ENCODE measurements at regions not wholly inside any gene's neighbourhood (a gene's known extent, or its start where the extent isn't known, plus 50 kb on each side); places are given as distances from the start of the nearest gene placed in this dataset.

DNA sequence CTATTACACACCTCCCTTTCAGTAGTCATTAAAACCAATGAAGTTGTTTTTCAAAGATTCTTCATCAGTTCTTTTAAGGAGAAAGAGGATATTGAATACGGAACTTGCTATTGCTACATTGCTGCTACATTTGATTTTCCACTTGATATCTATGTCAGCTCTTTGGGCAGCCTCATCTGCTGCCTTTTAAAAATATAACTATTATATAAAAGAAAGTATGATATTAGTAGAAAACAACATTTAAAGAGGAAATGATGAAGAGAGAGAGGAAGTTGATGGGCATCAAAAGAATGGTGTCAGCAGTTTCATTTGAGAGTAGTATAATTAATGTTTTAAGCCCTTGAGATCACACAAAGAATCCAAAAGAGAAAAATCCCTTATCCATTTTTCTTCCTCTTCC lies 171.4 kb downstream of the NFKBIZ start:
- no peak for ATAC-seq
- TF ChIP-seq ISL1 (CRISPR knock-in tag; IDR thresholded peaks at IDR 0.05) (no peak), BACH2 (CRISPR knock-in tag; IDR thresholded peaks at IDR 0.05; ENCODE audit: borderline replicate concordance) (no peak)
- TF ChIP-seq, protein P1, sequence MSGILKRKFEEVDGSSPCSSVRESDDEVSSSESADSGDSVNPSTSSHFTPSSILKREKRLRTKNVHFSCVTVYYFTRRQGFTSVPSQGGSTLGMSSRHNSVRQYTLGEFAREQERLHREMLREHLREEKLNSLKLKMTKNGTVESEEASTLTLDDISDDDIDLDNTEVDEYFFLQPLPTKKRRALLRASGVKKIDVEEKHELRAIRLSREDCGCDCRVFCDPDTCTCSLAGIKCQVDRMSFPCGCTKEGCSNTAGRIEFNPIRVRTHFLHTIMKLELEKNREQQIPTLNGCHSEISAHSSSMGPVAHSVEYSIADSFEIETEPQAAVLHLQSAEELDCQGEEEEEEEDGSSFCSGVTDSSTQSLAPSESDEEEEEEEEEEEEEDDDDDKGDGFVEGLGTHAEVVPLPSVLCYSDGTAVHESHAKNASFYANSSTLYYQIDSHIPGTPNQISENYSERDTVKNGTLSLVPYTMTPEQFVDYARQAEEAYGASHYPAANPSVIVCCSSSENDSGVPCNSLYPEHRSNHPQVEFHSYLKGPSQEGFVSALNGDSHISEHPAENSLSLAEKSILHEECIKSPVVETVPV (CRISPR knock-in tag; IDR thresholded peaks at IDR 0.05) = no peak

- ATAC-seq = no peak
- TF ChIP-seq ISL1 (CRISPR knock-in tag; IDR thresholded peaks at IDR 0.05) (no peak), ZFP30 (CRISPR knock-in tag; IDR thresholded peaks at IDR 0.05) (no peak), POU6F1 (CRISPR knock-in tag; IDR thresholded peaks at IDR 0.05; ENCODE audit: borderline replicate concordance, low read depth) (no peak), OSR1 (CRISPR knock-in tag; IDR thresholded peaks at IDR 0.05) (no peak), ARNTL (CRISPR knock-in tag; IDR thresholded peaks at IDR 0.05; ENCODE audit: borderline replicate concordance, low read depth) (no peak), TCF4 (CRISPR knock-in tag; IDR thresholded peaks at IDR 0.05; ENCODE audit: borderline replicate concordance) (no peak), ZNF8 (CRISPR knock-in tag; IDR thresholded peaks at IDR 0.05) (no peak)
- TF ChIP-seq, protein P1 (CRISPR knock-in tag; IDR thresholded peaks at IDR 0.05) = no peak
- TF ChIP-seq, protein P2, sequence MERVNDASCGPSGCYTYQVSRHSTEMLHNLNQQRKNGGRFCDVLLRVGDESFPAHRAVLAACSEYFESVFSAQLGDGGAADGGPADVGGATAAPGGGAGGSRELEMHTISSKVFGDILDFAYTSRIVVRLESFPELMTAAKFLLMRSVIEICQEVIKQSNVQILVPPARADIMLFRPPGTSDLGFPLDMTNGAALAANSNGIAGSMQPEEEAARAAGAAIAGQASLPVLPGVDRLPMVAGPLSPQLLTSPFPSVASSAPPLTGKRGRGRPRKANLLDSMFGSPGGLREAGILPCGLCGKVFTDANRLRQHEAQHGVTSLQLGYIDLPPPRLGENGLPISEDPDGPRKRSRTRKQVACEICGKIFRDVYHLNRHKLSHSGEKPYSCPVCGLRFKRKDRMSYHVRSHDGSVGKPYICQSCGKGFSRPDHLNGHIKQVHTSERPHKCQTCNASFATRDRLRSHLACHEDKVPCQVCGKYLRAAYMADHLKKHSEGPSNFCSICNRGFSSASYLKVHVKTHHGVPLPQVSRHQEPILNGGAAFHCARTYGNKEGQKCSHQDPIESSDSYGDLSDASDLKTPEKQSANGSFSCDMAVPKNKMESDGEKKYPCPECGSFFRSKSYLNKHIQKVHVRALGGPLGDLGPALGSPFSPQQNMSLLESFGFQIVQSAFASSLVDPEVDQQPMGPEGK (CRISPR knock-in tag; IDR thresholded peaks at IDR 0.05; ENCODE audit: borderline replicate concordance) = no peak
These were observed 175.1 kb downstream of the NFKBIZ start for GRCh38 chr3:102024270-102024904.

DNA sequence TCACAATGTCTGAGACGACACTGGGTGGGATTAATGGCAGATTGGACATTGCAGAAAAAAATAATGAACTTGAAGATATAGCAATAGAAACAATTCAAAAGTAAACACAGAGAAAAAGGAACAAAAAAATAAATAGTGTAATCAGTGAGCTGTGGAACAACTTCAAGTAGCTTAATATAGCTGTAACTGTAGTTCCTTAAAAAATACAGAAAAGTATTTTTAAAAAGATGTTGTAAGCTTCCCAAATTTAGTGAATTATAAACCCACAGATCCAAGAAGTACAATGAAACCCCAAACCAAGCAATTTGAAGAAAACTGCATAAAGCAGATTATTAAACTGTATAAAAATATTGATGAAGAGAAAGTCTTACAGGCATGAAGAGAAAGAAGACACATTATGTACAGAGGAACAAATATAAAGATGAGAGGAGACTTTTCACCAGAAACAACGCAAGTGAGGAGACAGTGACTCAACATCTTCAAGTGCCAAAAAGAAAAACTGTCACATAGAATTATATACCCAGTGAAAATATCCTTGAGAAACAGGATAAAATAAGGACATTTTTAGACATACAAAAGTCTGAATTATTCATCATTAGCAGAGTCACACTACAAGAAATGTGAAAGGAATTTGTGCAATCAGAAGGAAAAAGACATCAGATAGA lies 176.4 kb downstream of the NFKBIZ start:
- TF ChIP-seq, protein P2 (CRISPR knock-in tag; IDR thresholded peaks at IDR 0.05; ENCODE audit: borderline replicate concordance) = no peak
- TF ChIP-seq CSDC2 (CRISPR knock-in tag; IDR thresholded peaks at IDR 0.05) (no peak), ZNF565 (CRISPR knock-in tag; conservative IDR thresholded peaks at IDR 0.05; ENCODE audit: low read depth) (no peak), ZNF8 (CRISPR knock-in tag; IDR thresholded peaks at IDR 0.05) (no peak), BACH2 (CRISPR knock-in tag; IDR thresholded peaks at IDR 0.05; ENCODE audit: borderline replicate concordance) (no peak), GLIS3 (CRISPR knock-in tag; IDR thresholded peaks at IDR 0.05) (no peak), ZC3H10 (CRISPR knock-in tag; IDR thresholded peaks at IDR 0.05) (no peak), TOX (CRISPR knock-in tag; IDR thresholded peaks at IDR 0.05; ENCODE audit: borderline replicate concordance) (no peak), ISL1 (CRISPR knock-in tag; IDR thresholded peaks at IDR 0.05) (no peak)
- peak; percentile 42; the same call in 2 of the 3 replicates for ATAC-seq

DNA sequence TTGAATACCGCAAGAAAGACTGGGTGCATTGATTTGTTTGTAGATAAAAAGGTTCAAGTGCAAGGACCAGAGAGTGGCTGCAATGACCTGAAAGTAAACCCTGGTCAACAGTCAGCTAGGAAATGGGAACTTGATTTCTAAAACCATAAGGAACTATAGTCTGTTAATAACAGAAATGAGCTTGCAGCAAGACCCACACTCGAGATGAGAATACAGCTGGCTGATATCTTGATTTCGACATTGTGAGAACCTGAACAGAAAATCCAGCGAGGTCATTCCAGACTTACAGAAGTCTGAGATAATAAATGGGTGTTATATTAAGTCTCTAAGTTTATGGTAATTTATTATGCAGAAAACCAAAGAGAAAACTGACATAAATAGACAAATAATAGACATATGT lies 177.3 kb downstream of the NFKBIZ start:
- ATAC-seq = no peak

More for the DNA sequence above, 177.3 kb downstream of the NFKBIZ start:
- TF ChIP-seq CSDC2 (CRISPR knock-in tag; IDR thresholded peaks at IDR 0.05) (no peak), SNAI2 (CRISPR knock-in tag; IDR thresholded peaks at IDR 0.05) (no peak), ZNF8 (CRISPR knock-in tag; IDR thresholded peaks at IDR 0.05) (no peak), BACH2 (CRISPR knock-in tag; IDR thresholded peaks at IDR 0.05; ENCODE audit: borderline replicate concordance) (no peak), ZNF565 (CRISPR knock-in tag; conservative IDR thresholded peaks at IDR 0.05; ENCODE audit: low read depth) (no peak), OSR1 (CRISPR knock-in tag; IDR thresholded peaks at IDR 0.05) (no peak), ZFP30 (CRISPR knock-in tag; IDR thresholded peaks at IDR 0.05) (no peak), ISL1 (CRISPR knock-in tag; IDR thresholded peaks at IDR 0.05) (no peak), ZFP3 (CRISPR knock-in tag; IDR thresholded peaks at IDR 0.05) (no peak), ZNF70 (CRISPR knock-in tag; IDR thresholded peaks at IDR 0.05) (no peak), ARNTL (CRISPR knock-in tag; IDR thresholded peaks at IDR 0.05; ENCODE audit: borderline replicate concordance, low read depth) (no peak)
- TF ChIP-seq, protein P2 (CRISPR knock-in tag; IDR thresholded peaks at IDR 0.05; ENCODE audit: borderline replicate concordance) = no peak
- TF ChIP-seq, protein P3, sequence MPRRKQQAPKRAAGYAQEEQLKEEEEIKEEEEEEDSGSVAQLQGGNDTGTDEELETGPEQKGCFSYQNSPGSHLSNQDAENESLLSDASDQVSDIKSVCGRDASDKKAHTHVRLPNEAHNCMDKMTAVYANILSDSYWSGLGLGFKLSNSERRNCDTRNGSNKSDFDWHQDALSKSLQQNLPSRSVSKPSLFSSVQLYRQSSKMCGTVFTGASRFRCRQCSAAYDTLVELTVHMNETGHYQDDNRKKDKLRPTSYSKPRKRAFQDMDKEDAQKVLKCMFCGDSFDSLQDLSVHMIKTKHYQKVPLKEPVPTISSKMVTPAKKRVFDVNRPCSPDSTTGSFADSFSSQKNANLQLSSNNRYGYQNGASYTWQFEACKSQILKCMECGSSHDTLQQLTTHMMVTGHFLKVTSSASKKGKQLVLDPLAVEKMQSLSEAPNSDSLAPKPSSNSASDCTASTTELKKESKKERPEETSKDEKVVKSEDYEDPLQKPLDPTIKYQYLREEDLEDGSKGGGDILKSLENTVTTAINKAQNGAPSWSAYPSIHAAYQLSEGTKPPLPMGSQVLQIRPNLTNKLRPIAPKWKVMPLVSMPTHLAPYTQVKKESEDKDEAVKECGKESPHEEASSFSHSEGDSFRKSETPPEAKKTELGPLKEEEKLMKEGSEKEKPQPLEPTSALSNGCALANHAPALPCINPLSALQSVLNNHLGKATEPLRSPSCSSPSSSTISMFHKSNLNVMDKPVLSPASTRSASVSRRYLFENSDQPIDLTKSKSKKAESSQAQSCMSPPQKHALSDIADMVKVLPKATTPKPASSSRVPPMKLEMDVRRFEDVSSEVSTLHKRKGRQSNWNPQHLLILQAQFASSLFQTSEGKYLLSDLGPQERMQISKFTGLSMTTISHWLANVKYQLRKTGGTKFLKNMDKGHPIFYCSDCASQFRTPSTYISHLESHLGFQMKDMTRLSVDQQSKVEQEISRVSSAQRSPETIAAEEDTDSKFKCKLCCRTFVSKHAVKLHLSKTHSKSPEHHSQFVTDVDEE (CRISPR knock-in tag; IDR thresholded peaks at IDR 0.05) = no peak
